ENCODE measurements at regions not wholly inside any gene's neighbourhood (a gene's known extent, or its start where the extent isn't known, plus 50 kb on each side); places are given as distances from the start of the nearest gene placed in this dataset.

DNA sequence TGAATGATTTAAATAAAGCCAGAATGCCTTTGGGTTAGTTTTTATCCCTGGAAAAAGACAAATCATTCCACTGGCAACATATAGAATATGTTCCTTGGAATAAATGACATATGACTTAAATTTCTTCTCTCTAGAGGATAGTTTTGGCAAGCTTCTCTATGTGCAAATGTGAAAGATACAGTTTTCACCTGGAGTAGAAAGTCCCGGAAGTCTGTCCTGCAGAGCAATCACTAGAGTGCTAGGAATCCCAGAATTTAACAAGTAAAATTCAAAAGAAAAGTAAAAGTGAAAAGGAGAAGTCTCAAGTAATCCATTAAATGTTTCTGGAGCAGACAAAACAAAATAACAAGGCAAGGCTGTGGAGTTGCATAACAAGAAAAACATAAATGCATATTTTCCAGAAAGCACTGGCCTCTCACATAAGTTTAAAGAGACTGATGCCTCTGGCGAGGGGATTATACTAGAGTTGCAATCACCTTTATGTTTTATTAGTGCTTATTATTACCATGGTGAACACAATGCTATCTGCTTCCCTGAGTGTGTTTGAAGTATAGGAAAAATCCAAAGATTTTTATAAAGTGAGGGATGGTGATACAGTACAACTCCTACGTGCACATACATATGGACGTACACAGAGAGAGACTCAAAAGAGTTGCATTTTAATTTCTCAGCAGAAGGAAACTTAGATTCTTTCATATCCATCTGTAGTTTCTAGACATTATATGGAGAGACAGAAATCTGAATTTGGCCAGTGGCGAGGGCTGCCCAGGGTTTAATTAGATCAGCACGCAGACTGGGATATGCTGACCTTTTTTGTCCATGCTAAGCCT lies 188.3 kb upstream of the ANKRD55 start:
- 78% methylated on average over 6 of the region's 6 CpGs for WGBS
- Histone ChIP-seq H3K27me3 (replicated peaks; ENCODE audit: insufficient read depth) (no peaks in the 10 kb centered on the region), H3K9me3 (no peaks in the 10 kb centered on the region), H3K27ac (peak overlapping the region in 1 of 2 donors; percentile 23), H3K36me3 (no peaks in the 10 kb centered on the region), H3K4me3 (no peak overlapping the region), H3K4me1 (replicated peaks) (peaks cover 6% of the 10 kb centered on the region)
- DNase-seq (ENCODE audit: low spot score), result no peak
- intact Hi-C loops (cut with DNase I), result no loop called here
- no peak for TF ChIP-seq POLR2AphosphoS5 (IDR thresholded peaks at IDR 0.05)

DNA sequence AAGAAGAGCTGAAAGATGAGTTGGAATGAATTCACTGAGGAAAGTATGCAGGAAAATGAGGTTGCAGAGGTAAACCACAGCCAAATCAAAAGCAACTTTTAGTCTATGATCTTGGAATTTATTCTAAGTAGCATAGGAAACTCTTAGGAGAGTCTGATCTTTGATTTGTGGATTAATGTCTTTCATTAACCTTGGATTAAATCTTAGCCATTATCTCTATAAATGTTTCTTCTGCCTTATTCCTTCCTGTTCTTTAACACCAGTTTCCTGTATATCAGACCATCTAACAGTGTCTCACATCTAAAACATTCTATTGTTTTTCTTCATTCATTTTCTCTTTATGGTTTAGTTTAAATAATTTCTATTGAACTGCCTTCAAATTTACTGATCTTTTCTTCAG lies 187.2 kb upstream of the ANKRD55 start:
- H3K9me3 ChIP-seq, result no peaks in the 10 kb centered on the region
- no peaks in the 10 kb centered on the region for H3K36me3 ChIP-seq
- intact Hi-C loops (cut with DNase I), result no loop called here
- DNase-seq (ENCODE audit: low spot score), result no peak
- no peaks in the 10 kb centered on the region for H3K27me3 ChIP-seq (replicated peaks; ENCODE audit: insufficient read depth)
- H3K4me3 ChIP-seq, result no peak overlapping the region
- peaks cover 6% of the 10 kb centered on the region for H3K4me1 ChIP-seq (replicated peaks)
- no peak overlapping the region for H3K27ac ChIP-seq
- TF ChIP-seq POLR2A (IDR thresholded peaks at IDR 0.05), result no peak
- TF ChIP-seq, protein P1, sequence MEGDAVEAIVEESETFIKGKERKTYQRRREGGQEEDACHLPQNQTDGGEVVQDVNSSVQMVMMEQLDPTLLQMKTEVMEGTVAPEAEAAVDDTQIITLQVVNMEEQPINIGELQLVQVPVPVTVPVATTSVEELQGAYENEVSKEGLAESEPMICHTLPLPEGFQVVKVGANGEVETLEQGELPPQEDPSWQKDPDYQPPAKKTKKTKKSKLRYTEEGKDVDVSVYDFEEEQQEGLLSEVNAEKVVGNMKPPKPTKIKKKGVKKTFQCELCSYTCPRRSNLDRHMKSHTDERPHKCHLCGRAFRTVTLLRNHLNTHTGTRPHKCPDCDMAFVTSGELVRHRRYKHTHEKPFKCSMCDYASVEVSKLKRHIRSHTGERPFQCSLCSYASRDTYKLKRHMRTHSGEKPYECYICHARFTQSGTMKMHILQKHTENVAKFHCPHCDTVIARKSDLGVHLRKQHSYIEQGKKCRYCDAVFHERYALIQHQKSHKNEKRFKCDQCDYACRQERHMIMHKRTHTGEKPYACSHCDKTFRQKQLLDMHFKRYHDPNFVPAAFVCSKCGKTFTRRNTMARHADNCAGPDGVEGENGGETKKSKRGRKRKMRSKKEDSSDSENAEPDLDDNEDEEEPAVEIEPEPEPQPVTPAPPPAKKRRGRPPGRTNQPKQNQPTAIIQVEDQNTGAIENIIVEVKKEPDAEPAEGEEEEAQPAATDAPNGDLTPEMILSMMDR (IDR thresholded peaks at IDR 0.05), result no peak
- TF ChIP-seq POLR2AphosphoS5 (IDR thresholded peaks at IDR 0.05), result no peak

DNA sequence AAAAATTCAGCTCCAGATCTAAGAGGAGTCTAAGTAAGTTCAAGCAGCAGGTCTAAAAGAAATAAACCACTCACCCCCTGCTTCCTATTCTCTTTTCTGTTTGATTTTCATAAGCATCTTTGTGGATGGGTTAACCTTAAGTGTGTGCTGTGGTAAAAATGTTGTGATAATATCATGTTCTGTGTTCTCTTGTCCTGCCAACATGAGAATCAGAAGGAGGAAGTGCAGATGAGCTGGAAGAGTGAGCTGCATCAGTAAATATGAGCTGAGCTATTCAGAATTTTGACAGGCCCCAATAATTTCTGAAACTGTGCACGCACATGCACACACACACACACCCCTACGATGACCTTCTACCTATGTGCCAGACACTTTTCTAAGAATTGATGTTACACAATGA lies 186.5 kb upstream of the ANKRD55 start:
- no peak for DNase-seq (ENCODE audit: low spot score)
- Histone ChIP-seq H3K27me3 (replicated peaks; ENCODE audit: insufficient read depth) (no peaks in the 10 kb centered on the region), H3K4me1 (replicated peaks) (peaks cover 6% of the 10 kb centered on the region), H3K9me3 (no peaks in the 10 kb centered on the region), H3K27ac (no peak overlapping the region), H3K4me3 (no peak overlapping the region), H3K36me3 (no peaks in the 10 kb centered on the region)
- 94% methylated on average over 2 of the region's 2 CpGs for WGBS
- intact Hi-C loops (cut with DNase I), result no loop called here
- no peak for TF ChIP-seq POLR2AphosphoS5 (IDR thresholded peaks at IDR 0.05)
- TF ChIP-seq, protein P1 (IDR thresholded peaks at IDR 0.05), result no peak
- TF ChIP-seq POLR2A (IDR thresholded peaks at IDR 0.05), result no peak

DNA sequence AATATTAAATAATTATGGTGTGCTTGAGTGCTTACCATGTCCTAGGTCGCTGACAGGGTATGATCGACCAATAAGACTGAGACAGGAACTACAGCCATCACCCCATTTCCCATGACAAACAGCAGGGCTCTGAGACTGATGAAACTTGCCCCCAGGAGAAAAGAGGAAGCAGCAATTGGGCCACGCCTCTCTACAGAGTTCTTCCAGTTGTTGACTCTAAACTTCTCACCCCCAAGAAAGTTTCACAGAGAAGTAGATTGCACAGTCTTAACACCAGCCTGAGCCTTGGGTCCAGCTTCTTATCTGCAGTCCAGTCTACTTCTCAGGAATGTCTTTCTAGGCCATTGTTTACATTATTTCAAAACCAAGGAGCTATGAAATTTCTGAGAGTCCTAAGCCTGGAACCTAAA lies 182.2 kb upstream of the ANKRD55 start:
- DNase-seq (ENCODE audit: low spot score), result no peak
- no peaks in the 10 kb centered on the region for H3K36me3 ChIP-seq
- no peak for TF ChIP-seq POLR2AphosphoS5 (IDR thresholded peaks at IDR 0.05)
- TF ChIP-seq, protein P1 (IDR thresholded peaks at IDR 0.05), result no peak
- TF ChIP-seq POLR2A (IDR thresholded peaks at IDR 0.05), result no peak
- H3K4me1 ChIP-seq (replicated peaks), result no peaks in the 10 kb centered on the region
- no peaks in the 10 kb centered on the region for H3K9me3 ChIP-seq
- no peak overlapping the region for H3K4me3 ChIP-seq
- intact Hi-C loops (cut with DNase I), result no loop called here
- WGBS, result 78% methylated on average over 3 of the region's 3 CpGs
- H3K27me3 ChIP-seq (replicated peaks; ENCODE audit: insufficient read depth), result no peaks in the 10 kb centered on the region
- H3K27ac ChIP-seq, result no peak overlapping the region

DNA sequence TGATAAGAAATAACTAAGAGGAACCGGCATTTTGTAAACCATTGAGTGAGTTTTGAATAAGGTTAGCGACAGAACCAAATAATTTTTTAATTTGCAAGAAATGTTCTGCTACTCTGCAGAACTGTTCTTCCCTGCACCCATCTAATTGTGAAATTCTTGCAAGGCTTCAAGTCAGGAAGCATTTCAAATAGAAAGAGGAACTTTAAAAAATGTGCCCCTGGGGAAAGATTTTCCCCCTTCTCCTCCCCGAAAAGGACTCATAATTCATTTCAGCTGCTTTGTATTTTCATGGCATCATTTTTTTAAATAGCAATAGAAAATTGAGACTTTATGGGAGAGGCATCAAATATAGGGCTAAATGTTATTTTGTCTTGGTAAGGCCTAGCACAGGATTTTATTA lies 180.9 kb upstream of the ANKRD55 start:
- no peak for DNase-seq (ENCODE audit: low spot score)
- H3K4me3 ChIP-seq, result no peak overlapping the region
- no peaks in the 10 kb centered on the region for H3K9me3 ChIP-seq
- H3K27me3 ChIP-seq (replicated peaks; ENCODE audit: insufficient read depth), result no peaks in the 10 kb centered on the region
- intact Hi-C loops (cut with DNase I), result no loop called here
- no peaks in the 10 kb centered on the region for H3K4me1 ChIP-seq (replicated peaks)
- 60% methylated on average over 3 of the region's 3 CpGs for WGBS
- no peaks in the 10 kb centered on the region for H3K36me3 ChIP-seq
- TF ChIP-seq, protein P1 (IDR thresholded peaks at IDR 0.05), result no peak
- no peak for TF ChIP-seq POLR2AphosphoS5 (IDR thresholded peaks at IDR 0.05)
- TF ChIP-seq POLR2A (IDR thresholded peaks at IDR 0.05), result no peak
- H3K27ac ChIP-seq, result no peak overlapping the region

Measured in prostate gland (tissue), 2 donors.